Ishikawa (cell line): ENCODE measurements at regions not wholly inside any gene's neighbourhood (a gene's known extent, or its start where the extent isn't known, plus 50 kb on each side); places are given as distances from the start of the nearest gene placed in this dataset.

Source experiments
- CEBPB ChIP-seq: IDR thresholded peaks from 2 replicates; pipeline ENCODE4 v1.6.1; 2012
- CREB1 ChIP-seq: IDR thresholded peaks from 2 replicates; pipeline ENCODE4 v1.6.1; 2012; ENCODE audit warnings: low read depth
- EGR1 ChIP-seq: IDR thresholded peaks from 2 replicates; pipeline ENCODE4 v1.6.1; 2012
- EP300 ChIP-seq: IDR thresholded peaks from 2 replicates; pipeline ENCODE4 v1.6.1; 2012; ENCODE audit warnings: borderline replicate concordance
- FOXM1 ChIP-seq: IDR thresholded peaks from 2 replicates; pipeline ENCODE4 v1.6.1; 2012; ENCODE audit warnings: low read depth, borderline replicate concordance
- MAX ChIP-seq: IDR thresholded peaks from 2 replicates; pipeline ENCODE4 v1.6.1; 2012
- NFIC ChIP-seq: IDR thresholded peaks from 2 replicates; pipeline ENCODE4 v1.6.1; 2012
- RAD21 ChIP-seq: IDR thresholded peaks from 2 replicates; pipeline ENCODE4 v1.6.1; 2012; ENCODE audit warnings: low read depth
- REST ChIP-seq: IDR thresholded peaks from 2 replicates; pipeline ENCODE4 v1.6.1; 2012; ENCODE audit warnings: low read depth, mild to moderate bottlenecking
- TAF1 ChIP-seq: IDR thresholded peaks from 2 replicates; pipeline ENCODE4 v1.6.1; 2012; ENCODE audit warnings: low read depth, mild to moderate bottlenecking
- TCF12 ChIP-seq: IDR thresholded peaks from 2 replicates; pipeline ENCODE4 v1.6.1; 2012; ENCODE audit warnings: low read depth
- TEAD4 ChIP-seq: IDR thresholded peaks from 2 replicates; pipeline ENCODE4 v1.6.1; 2012
- USF1 ChIP-seq: IDR thresholded peaks from 2 replicates; pipeline ENCODE4 v1.6.1; 2012
- YY1 ChIP-seq: IDR thresholded peaks from 2 replicates; pipeline ENCODE4 v1.6.1; 2012; ENCODE audit warnings: low read depth
- ZBTB7A ChIP-seq: IDR thresholded peaks from 2 replicates; pipeline ENCODE4 v1.6.1; 2012; ENCODE audit warnings: low read depth

GRCh38 chr11:27287205-27287604, 75.8 kb downstream of the CCDC34 start:
- no peak for TF ChIP-seq REST
- TF ChIP-seq USF1: no peak
- TF ChIP-seq FOXM1: no peak
- no peak for TF ChIP-seq ZBTB7A
- TF ChIP-seq TCF12: no peak
- TF ChIP-seq RAD21: no peak
- no peak for TF ChIP-seq YY1
- TF ChIP-seq NFIC: no peak
- no peak for TF ChIP-seq CEBPB
- TF ChIP-seq TAF1: no peak
- TF ChIP-seq MAX: no peak
- TF ChIP-seq TEAD4: no peak
- no peak for TF ChIP-seq EGR1
- no peak for TF ChIP-seq CREB1
- TF ChIP-seq EP300: no peak

GRCh38 chr11:27285761-27286160, 77.3 kb downstream of the CCDC34 start:
- TF ChIP-seq TCF12: no peak
- no peak for TF ChIP-seq RAD21
- no peak for TF ChIP-seq FOXM1
- TF ChIP-seq EGR1: no peak
- TF ChIP-seq MAX: no peak
- no peak for TF ChIP-seq YY1
- no peak for TF ChIP-seq TEAD4
- TF ChIP-seq USF1: no peak
- no peak for TF ChIP-seq CREB1
- TF ChIP-seq CEBPB: no peak
- no peak for TF ChIP-seq EP300
- TF ChIP-seq NFIC: no peak

- TF ChIP-seq ZBTB7A (no peak), EP300 (no peak), TEAD4 (no peak), NFIC (no peak)
These were observed 80.2 kb downstream of the CCDC34 start for GRCh38 chr11:27282806-27283205.

- TF ChIP-seq EP300 (no peak), CREB1 (no peak), REST (no peak), ZBTB7A (no peak), EGR1 (no peak), MAX (no peak), RAD21 (no peak), TCF12 (no peak), USF1 (no peak), FOXM1 (no peak), NFIC (no peak), TEAD4 (no peak), TAF1 (no peak), CEBPB (no peak)
These were observed 81.0 kb downstream of the CCDC34 start for GRCh38 chr11:27281740-27282590.

- no peak for TF ChIP-seq TAF1
- no peak for TF ChIP-seq EP300
- TF ChIP-seq FOXM1: no peak
- TF ChIP-seq MAX: no peak
- TF ChIP-seq REST: no peak
- TF ChIP-seq CEBPB: no peak
- no peak for TF ChIP-seq TEAD4
- TF ChIP-seq USF1: no peak
- TF ChIP-seq EGR1: no peak
- TF ChIP-seq RAD21: no peak
- TF ChIP-seq CREB1: no peak
- TF ChIP-seq TCF12: no peak
- TF ChIP-seq NFIC: no peak
- TF ChIP-seq ZBTB7A: no peak
- TF ChIP-seq YY1: no peak
These were observed 81.7 kb downstream of the CCDC34 start for GRCh38 chr11:27281276-27281675.
